ENCODE measurements at regions not wholly inside any gene's neighbourhood (a gene's known extent, or its start where the extent isn't known, plus 50 kb on each side); places are given as distances from the start of the nearest gene placed in this dataset.
A peak's percentile ranks its signal among the peaks of the same experiment; 100 is the strongest.
"Not testable (repeated sequence)": the region's sequence is repeated elsewhere in the genome, so short reads cannot be mapped to it uniquely, and the experiment has no call there.

DNA sequence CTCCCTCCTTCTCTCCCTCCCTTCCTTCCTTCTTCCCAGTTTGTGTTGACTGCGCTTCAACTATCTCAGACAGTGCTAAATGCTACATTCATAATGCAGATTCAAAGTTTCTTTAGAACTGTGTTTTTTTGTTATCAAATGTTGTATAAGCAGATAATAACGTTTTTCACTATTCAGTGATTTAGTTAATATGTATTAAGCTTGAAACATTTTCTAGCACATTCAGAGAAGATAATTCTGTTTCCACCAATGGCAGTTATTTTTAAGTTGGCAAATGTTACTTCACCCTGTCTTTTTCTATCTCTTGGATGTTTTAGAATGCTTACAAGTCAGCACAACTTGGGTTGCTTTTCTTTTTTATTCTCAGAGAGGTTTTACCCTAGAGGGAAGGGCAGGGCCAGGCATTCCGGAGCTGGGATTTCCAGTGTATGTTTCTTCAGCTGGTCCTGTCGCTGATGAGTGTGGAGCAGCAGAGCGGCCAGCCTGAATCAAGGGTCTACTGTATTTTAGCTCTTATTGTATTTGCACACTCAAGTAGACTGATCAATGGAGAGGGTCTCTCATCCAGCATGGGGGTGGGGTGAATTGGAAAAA is 162.3 kb upstream of the ARHGAP20 start:
- no peak for DNase-seq (ENCODE audit: low read depth in 2 of 2)

DNA sequence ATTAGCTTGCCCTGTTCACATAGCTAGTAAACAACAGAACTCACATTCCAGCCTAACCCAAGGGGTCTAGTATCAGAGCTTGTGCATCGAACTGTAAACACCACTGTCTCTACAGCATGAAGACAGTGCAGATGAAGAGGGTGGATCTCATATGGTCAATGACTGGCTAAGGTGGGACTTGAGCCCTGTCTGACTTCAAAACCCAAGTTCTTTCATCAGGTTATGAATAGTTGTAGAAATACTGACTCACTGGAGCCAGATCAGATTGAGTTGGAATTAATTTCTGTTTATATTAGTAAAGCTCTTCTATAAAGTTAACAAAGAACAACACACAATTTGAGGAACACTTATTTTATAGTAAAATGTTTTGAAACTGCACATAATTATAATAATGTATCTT is 161.7 kb upstream of the ARHGAP20 start:
- DNase-seq (ENCODE audit: low read depth in 2 of 2), result no peak

DNA sequence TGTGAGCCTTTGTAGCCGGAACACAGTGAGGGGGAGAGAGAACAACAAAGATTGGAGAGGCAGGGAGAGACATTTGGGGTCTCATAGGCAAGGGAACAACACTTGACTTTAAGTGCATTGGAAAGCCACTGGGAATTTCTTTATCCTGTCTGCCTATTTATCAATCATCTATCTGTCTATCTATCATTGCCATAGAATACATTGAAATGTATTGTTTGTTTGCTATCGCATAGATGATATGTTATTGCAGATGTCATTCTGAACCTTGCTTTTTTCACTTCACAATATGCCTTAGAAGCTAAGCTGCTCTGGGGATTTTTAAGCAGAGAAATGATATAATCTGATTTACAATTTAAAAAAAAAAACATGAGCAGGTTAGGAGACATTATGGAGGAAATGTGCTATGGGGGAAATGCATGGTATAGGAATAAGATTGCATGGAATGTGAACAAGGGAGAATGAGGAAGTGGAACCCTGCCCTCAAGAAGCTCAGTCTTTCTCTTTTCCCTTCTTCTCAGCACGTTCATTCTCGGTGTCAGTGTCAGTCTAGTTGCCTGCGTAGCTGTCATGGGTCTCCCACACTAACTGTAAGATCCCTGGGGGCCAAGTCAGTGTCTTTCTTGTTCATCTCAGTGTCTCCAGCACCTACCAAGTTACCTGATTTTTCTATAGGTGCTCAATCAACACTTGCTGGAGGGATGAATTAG is 158.7 kb upstream of the ARHGAP20 start:
- DNase-seq (ENCODE audit: low read depth in 2 of 2), result no peak

DNA sequence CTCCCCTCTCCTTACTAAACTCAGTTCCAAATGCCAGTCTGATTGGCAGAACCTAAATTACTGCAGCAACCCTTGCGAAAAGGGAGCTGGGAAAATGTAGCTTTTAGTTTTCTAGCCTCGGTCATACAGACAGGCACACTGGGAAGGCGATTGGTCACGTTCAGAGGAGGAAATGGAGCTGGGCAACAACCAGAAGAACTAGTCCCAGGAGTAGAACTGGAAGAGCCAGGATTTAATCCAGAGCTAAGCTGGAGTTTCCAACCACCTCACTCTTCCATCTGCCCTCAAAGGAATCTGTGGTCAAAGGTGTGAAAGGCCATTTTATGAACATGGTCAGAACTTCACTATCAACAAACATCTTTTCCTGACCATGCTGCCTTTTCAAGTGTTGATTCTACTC is 155.7 kb upstream of the ARHGAP20 start:
- DNase-seq (ENCODE audit: low read depth in 2 of 2), result no peak

DNA sequence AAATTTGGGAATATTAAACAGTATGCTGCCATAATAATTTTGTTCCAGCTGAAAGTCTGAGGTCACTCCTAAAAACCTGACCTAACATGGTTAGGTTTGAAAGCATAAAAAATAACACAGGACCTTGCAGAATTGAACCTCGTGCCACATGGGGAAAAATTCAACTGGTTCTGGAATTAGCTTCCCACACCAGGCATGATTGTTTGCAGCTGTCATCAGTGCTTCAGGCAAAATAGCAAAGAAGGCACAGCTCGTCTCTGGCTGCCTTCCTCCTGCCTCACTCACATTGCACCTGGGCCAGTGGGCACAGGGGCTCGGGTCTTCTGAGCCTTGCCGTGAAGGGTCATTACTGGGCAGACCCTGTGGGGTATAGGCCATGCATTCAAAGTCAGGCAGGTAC is 153.8 kb upstream of the ARHGAP20 start:
- DNase-seq (ENCODE audit: low read depth in 2 of 2), result no peak

DNA sequence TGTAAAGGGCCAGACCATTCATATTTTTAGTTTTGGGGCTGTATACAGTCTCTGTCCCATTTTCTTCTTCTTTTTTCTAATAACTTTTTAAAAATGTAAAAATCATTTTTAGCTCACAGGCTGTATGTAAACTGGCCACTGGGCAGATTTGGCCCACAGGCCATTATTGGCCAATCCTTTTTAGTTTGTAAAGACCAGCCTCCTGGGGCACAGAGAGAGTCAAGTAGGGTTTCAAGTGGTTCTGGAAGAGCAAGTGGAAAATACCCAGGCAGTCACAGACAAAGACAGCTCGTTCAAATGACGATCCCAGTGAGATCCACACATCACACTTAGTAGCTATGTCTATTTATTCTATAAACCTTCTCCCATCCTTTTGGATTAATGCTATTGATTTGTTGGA is 150.2 kb upstream of the ARHGAP20 start:
- no peak for DNase-seq (ENCODE audit: low read depth in 2 of 2)

DNA sequence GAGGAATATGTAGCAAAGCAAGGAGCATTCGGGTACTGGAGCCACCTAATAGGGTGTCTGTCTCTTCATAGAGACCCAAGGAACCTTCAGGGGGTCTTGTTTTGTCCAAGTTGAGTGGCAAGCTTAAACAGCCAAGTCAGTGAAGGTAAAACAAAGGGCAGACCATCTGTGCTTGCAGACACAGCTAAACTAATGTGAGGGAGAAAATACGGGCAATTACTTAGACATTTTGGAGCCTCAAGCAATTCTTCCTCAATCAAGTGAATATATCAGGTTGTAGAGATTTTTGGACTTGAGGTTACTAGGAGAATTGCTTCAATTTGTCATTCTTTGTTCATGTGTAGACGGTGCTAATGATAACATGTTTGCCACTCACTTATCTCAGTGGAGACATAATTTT is 148.2 kb upstream of the ARHGAP20 start:
- DNase-seq (ENCODE audit: low read depth in 2 of 2), result no peak

DNA sequence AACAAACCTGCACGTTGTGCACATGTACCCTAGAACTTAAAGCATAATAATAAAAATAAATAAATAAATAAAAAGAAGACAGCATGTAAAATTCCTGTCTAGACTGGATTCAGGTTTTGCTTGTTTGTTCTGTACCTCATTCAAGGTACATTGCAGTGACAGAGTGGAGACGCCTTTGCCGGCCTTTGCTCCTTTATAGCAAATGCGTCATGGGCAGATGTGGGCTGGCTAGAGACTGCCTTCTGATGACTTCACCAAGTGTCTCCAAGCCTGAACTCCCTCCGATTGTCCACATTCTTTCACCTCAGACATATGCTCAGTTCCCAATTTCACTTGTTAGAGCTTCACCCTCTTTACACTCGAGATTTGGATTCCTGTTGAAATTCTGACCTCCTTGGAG is 147.8 kb upstream of the ARHGAP20 start:
- DNase-seq (ENCODE audit: low read depth in 2 of 2), result no peak

DNA sequence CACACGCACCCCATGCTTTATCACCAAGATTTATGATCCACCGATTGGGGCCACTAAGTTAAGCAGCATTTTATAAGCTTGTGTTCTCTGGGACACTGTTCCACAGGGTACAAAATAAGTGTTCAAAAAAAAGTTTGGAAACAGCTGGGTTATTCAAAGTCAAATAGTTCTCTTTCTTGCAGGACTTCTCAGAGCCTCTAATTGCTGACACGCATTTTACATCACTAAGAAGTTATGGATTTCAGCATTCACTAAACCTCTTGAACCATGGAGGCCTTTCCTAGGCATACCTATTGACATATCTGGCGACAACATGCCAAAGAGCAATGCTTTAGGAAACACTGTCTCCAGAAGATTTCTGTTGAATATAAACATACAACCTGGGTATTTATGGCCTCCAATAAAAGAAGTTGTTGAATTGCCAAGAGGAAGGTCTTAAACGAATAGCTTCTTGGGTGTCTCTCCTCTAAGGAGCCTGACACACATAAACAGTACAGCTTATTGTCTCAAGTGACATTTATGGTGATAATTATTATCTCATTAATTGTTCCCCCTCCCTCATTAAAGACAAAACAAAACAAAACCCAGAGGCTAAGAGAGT is 147.1 kb upstream of the ARHGAP20 start:
- DNase-seq (ENCODE audit: low read depth in 2 of 2), result no peak

DNA sequence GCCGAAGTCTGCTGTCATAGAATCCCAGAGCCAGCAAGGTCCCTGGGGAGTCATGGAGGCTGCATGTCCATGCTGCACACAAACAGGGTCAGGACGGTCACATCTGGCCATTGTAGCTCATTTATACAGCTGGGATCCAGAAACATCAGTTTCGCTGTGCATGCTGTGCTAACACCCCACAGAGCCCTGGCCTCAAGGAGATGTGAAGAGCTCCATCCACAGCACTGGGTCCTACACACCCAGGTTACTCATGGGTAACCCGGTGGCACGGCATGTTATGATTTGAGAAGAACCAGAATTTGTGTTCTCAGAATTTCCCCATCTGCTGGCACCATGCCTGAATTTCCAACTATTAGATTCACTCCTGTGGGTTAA is 146.3 kb upstream of the ARHGAP20 start:
- DNase-seq (ENCODE audit: low read depth in 2 of 2), result no peak

DNA sequence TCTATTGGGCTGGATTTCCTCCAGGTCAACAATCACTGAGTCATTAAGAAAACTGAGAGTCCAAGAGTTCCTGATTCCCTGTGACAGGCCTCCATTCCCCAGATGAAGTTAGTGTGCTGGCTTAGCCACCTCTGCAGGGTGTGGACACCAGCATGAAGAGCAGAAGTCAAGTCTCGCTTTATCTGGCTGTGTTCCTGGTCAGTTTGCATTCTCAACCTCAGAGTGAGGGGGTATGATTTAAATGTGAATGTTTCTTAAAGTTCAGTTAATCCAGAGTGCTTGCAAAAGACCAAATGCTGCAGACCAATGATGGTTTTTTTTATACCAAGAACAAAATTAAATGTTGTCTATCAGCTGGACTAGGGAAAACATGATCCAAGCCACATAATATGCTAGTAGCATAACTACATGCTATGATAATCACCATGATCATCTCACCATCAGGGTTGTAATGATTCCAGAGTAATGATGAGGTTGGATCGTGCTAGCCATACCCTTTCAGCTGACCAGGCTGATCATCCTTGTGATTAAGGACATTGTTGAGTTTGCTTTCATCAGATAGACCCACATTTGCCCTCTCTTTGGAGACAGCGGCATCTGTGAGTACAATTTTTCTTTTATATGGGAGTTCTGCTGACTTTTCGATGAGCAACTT is 145.8 kb upstream of the ARHGAP20 start:
- DNase-seq (ENCODE audit: low read depth in 2 of 2), result peak in 1 of 2 donors; percentile 16

DNA sequence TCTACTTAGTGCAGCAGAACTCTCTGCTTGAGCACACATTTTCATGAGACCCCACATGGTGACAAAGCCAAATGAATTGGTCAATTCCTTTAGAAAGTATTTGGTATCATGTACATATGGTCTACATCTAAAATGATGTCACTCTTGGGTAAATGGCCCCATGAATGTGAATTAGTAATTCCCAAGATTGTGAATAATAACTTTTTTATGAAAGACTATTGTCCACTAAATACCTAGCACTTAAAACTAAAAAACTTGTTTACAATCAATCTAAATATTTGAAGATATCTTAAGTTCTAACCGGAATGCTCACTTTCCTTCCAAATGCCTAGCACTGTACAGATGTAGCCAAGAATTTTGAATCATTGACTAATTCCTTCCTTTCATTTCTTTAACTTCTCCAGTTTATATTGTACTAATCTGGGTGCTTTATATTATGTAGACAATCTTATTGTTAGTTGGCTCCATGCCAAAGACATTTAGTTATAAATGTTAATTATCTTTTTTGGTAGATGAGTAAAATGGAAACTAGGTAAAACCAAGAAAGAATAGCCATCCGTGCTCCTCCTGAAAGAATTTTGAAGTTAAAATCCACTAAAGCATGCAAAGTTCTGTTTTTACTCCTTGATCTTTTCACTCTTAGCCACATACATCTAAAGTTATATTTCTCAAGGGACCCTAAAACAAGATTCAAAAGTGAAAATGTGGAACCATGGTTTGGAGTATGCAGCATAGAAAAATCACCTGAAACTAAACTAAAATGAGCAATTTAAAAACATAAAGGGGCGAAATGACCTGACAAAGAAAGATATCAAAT is 145.0 kb upstream of the ARHGAP20 start:
- DNase-seq (ENCODE audit: low read depth in 2 of 2), result no peak

DNA sequence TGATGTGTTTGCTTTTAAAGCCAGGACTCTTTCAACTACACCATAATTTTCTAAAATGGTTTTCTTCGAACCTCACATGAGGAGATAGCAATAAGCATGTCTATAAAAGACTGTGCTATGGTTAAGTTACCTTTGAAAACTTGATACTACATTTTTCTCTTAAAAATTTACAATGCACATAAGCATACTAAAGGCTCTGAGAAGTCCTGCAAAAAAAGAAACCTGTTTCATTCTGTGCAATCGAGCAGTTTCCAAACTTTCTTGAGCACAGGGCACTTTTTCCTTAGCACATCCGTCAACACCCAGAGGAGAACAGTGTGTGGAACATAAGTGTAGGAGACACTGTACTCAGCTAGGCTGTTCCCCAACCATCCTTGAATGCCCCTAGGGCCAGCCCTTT is 144.1 kb upstream of the ARHGAP20 start:
- DNase-seq (ENCODE audit: low read depth in 2 of 2), result no peak

DNA sequence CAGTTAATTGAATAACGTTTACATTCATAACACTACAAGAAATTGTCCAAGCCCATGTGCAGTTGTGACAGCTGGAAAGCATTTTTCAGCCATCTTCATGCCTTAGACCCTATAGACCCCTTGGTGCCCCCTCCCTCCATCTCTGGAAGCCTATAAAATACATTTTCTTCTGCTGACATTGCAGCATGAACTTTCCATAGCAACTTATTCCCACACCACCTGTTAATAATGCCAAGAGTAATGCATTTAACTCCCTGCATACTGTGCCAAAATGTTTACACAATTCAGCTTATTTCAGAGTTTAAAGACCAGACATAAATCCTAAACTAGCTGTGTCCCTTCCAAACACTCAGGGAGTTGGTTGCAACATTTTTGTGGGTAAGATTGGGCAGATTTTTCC is 143.0 kb upstream of the ARHGAP20 start:
- no peak for DNase-seq (ENCODE audit: low read depth in 2 of 2)

DNA sequence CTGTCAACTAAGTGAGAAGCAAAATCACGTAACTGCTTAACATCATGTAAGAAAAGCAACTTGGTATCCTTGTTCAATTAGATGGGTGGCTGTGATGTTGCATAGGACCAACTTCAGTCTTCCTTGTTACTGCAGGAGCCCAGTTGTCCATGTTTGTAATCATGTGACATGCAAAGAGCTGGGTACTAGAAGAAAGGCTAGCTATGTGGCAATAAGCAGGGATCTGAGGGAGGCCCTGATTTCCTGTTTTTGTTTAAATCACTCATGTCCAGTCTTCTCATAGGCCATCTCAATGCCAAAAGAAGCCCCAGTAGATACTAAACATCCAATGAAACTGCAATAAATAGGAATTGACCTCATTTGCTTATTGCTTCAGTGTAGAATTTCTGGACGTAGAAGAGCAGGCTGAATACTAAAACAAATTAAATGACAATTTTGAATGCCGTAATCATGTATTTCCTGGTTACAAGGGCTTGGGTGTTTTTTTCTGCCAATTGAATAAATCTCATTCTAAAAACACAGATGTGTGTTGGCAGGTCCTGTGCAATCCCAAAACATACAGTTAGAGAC is 140.8 kb upstream of the ARHGAP20 start:
- DNase-seq (ENCODE audit: low read depth in 2 of 2), result no peak

DNA sequence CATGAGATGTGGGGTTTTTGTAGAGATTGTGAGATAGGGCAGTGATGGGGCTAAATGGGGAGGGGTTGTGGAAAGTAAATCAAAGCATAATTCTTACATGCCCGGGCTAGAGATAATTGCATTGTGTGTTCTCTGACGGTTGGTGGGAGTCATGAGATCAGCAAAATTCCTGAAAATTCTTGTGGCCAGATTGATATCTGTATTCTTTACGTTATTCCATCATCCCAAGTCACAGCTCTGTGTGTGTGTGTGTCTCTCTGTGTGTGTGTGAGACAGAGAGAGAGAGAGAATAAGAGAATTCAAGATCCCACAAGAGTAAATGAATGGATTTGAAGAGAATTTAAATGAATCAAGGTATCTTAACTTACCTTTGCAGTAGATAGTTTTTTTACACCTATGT is 138.6 kb upstream of the ARHGAP20 start:
- DNase-seq (ENCODE audit: low read depth in 2 of 2), result no peak

DNA sequence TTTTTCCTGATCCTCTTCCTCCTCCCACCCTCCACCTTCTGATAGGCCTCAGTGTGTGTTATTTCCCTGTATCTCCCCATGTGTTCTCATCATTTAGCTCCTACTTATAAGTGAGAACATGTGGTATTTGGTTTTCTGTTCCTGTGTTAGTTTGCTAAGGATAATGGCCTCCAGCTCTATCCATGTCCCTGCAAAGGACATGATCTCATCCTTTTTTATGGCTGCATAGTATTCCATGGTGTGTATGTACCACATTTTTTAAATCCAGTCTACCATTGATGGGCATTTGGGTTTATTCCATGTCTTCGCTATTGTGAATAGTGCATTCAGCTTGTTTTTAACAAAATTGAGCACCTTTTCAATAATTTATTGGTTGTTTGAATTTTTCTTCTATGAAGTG is 130.8 kb upstream of the ARHGAP20 start:
- not testable (repeated sequence) for DNase-seq (ENCODE audit: low read depth in 2 of 2)

DNA sequence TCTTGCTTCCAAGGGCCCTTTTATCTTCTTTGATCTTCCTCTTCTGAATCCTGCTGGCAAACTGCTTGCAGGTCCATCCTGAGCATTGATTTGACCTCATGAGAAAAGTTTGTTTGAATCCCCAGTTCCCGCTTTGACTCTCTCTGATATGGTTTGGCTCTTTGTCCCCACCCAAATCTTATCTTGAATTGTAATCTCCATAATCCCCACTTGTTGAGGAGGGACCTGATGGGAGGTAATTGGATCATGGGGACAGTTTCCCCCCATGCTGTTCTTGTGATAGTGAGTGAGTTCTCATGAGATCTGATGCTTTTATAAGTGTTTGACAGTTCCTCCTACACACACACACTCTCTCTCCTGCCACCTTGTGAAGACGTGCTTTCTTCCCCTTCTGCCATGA is 126.6 kb upstream of the ARHGAP20 start:
- no peak for DNase-seq (ENCODE audit: low read depth in 2 of 2)

DNA sequence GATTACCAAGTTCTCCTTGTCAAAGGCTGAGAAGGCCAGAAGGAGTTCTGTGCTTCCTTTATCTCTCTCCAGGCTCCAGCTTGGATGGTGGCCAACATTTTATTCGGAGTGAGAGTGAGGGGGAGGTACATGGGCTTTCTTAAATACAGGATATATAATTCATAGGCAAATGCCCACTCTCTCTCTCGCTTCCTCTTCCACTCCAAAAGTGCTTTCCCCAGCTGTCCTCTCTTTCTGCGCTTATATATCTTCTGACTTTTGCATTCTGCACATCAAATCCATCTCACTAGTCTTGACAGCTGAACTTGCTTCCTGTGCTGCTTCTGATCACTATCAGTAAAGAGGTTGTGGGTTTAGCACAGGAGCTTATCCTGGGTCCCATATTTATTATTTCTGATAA is 125.4 kb upstream of the ARHGAP20 start:
- no peak for DNase-seq (ENCODE audit: low read depth in 2 of 2)

DNA sequence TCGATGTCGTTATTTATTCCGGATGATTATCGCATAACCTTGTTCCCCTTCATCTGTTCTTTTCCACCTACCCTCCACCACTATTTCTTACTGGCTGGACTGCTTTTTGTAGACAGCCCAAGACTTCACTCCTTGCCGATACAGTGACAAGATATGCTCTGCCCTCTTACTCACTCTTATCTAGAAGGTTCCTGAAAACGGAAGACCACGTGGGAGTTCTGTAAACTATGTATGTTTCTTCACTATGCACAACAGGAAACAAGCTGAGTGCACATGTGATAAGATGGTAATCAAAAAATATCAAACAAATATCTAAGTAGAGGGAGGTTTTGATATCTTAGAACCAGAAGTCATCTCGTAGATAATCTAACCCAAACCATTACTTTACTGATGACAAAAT is 122.9 kb upstream of the ARHGAP20 start:
- no peak for DNase-seq (ENCODE audit: low read depth in 2 of 2)

DNA sequence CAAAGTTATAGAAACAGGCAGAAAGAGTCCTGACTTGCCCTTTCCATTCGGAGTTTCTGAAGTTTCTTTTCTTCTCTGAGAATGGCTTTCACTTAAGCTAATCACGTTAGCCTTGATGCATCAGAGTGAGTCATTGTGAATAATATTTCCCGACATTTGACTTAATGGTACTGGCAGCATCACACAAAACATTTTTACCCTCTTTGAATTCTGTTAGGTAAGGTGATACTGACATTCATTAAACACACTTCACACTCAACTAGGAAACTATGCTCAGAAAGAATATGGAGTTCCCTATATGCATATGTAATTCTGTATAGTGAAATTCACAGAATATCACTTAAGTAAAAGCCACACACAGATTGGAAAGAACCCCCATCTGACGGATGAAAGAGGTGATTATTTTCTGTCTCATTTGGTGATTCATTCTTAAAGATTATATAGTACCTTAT is 120.8 kb upstream of the ARHGAP20 start:
- peak in 1 of 2 donors; percentile 45 for DNase-seq (ENCODE audit: low read depth in 2 of 2)

DNA sequence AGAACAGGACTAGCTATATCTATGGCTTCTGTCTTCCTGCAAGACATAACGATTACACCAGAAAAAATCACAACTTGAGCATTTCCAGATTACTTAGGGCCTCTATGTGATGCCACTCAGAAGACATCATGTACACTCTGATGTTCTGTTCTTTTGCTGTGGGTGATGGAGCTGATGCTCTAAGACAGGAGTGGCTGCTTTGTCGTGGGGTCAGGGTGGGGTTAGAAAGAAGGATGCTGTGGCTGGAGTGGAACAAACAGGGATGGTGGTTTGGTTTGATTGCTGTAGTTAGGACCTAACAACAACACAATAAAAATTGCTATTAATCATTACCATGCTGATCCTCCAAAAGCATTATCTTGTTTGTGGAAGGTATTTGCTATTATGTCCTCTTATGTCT is 120.3 kb upstream of the ARHGAP20 start:
- no peak for DNase-seq (ENCODE audit: low read depth in 2 of 2)

Measured in dermis microvascular lymphatic vessel endothelial cell (primary cell).